ENCODE measurements at regions not wholly inside any gene's neighbourhood (a gene's known extent, or its start where the extent isn't known, plus 50 kb on each side); places are given as distances from the start of the nearest gene placed in this dataset.

DNA sequence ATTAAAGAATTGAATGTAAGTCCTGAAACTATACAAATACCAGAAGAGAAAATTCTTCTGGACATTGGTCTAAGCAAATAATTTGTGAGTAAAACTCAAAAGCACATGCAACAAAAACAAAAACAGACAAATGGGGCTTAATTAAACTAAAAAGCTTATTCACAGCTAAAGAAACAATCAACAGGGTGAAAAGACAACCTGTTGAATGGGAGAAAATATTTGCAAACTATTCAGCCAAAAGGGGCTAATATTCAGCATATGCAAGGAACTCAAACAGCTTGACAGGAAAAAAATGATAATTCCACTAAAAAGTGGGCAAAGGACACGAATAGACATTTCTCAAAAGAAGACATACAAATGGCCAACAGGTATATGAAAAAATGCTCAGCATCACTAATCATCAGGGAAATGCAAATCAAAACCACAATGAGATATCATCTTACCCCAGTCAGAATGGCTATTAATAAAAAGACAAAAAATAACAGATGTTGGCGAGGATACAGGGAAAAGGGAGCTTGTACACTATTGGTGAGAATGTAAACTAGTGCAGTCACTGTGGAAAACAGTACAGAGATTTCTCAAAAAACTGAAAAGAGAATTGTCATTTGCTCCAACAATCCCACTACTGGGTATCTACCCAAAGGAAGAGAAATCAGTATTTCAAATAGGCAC, 177.5 kb upstream of the RTL1 start:
- TF ChIP-seq POLR2AphosphoS5 (IDR thresholded peaks at IDR 0.05; ENCODE audit: low read depth, low read length): no peak
- TF ChIP-seq FOXP2 (optimal IDR thresholded peaks at IDR 0.05; ENCODE audit: borderline replicate concordance, extremely low read depth, extremely low read length, insufficient read depth): no peak
- TF ChIP-seq, protein P1, sequence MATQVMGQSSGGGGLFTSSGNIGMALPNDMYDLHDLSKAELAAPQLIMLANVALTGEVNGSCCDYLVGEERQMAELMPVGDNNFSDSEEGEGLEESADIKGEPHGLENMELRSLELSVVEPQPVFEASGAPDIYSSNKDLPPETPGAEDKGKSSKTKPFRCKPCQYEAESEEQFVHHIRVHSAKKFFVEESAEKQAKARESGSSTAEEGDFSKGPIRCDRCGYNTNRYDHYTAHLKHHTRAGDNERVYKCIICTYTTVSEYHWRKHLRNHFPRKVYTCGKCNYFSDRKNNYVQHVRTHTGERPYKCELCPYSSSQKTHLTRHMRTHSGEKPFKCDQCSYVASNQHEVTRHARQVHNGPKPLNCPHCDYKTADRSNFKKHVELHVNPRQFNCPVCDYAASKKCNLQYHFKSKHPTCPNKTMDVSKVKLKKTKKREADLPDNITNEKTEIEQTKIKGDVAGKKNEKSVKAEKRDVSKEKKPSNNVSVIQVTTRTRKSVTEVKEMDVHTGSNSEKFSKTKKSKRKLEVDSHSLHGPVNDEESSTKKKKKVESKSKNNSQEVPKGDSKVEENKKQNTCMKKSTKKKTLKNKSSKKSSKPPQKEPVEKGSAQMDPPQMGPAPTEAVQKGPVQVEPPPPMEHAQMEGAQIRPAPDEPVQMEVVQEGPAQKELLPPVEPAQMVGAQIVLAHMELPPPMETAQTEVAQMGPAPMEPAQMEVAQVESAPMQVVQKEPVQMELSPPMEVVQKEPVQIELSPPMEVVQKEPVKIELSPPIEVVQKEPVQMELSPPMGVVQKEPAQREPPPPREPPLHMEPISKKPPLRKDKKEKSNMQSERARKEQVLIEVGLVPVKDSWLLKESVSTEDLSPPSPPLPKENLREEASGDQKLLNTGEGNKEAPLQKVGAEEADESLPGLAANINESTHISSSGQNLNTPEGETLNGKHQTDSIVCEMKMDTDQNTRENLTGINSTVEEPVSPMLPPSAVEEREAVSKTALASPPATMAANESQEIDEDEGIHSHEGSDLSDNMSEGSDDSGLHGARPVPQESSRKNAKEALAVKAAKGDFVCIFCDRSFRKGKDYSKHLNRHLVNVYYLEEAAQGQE (IDR thresholded peaks at IDR 0.05; ENCODE audit: insufficient read depth in 1 of 2, low read depth in 2 of 2, low read length in 2 of 2): no peak
- no peak for TF ChIP-seq TAF1 (IDR thresholded peaks at IDR 0.05; ENCODE audit: borderline replicate concordance, insufficient read depth, low read length)
- TF ChIP-seq SIN3A (IDR thresholded peaks at IDR 0.05; ENCODE audit: borderline replicate concordance, insufficient read depth, low read length): no peak

DNA sequence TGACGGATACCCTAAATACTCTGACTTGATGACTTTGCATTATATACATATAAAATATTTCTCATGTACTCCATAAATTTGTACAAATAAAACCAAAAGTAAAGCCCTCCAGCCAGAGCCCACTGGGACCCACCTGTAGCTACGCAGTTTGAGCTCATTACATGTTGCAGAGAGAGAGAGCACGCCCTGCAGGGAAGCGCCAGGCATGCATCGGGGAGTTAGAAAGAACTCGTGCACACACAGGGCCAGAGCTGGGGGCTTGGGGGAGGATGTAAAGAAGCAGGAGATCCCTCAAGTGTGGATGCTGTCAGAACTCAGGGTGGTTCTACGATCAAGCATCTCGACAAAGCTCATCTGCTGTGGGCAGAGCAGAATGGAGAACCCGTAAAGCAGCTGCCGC, 178.5 kb upstream of the RTL1 start:
- TF ChIP-seq FOXP2 (optimal IDR thresholded peaks at IDR 0.05; ENCODE audit: borderline replicate concordance, extremely low read depth, extremely low read length, insufficient read depth) (no peak), SIN3A (IDR thresholded peaks at IDR 0.05; ENCODE audit: borderline replicate concordance, insufficient read depth, low read length) (no peak), TAF1 (IDR thresholded peaks at IDR 0.05; ENCODE audit: borderline replicate concordance, insufficient read depth, low read length) (no peak), POLR2AphosphoS5 (IDR thresholded peaks at IDR 0.05; ENCODE audit: low read depth, low read length) (no peak)
- TF ChIP-seq, protein P1 (IDR thresholded peaks at IDR 0.05; ENCODE audit: insufficient read depth in 1 of 2, low read depth in 2 of 2, low read length in 2 of 2): no peak

DNA sequence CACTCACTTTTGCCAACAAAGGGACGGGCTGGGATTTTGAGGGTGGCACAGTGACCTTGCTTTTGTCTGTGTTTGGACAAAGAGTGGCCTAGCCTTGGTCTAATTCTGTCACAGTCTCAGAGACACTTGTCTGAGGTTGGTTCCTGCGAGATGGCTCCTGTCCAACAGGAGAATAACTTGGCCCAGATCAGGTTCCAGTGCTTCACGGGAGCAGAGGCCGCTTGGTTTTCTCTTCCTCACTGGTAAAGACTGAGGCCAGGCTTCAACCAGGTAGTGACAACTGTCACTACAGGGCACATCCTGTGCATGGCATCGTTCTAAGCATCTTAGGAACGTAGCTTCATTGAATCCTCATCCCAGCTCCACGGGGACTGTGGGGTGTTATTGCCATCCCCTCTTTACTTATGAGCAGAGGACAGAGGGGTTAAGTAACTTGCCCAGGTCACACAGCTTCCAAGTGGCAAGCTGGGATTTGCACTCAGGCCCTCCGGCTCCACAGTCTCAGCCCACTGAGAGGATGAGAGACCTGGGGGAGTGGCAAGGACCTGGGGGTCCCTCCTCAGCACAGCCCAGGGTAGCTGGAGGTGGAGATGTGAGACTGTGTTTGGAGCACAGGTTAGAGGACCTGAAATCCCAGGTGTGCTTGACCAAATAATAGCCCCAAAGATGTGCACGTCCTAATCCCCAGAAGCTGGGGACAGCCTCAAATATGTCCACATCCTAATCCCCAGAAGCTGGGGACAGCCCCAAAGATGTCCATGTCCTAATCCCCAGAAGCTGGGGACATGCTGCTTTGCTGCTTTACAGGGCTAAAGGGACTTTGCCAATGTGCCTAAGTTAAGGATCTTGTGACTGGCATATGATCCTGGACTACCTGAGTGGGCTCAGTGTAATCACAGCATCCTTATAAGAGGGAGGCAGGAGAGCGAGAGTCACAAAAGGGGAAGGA, 179.2 kb upstream of the RTL1 start:
- TF ChIP-seq TAF1 (IDR thresholded peaks at IDR 0.05; ENCODE audit: borderline replicate concordance, insufficient read depth, low read length) (no peak), POLR2AphosphoS5 (IDR thresholded peaks at IDR 0.05; ENCODE audit: low read depth, low read length) (no peak), SIN3A (IDR thresholded peaks at IDR 0.05; ENCODE audit: borderline replicate concordance, insufficient read depth, low read length) (no peak), FOXP2 (optimal IDR thresholded peaks at IDR 0.05; ENCODE audit: borderline replicate concordance, extremely low read depth, extremely low read length, insufficient read depth) (no peak)
- TF ChIP-seq, protein P1 (IDR thresholded peaks at IDR 0.05; ENCODE audit: insufficient read depth in 1 of 2, low read depth in 2 of 2, low read length in 2 of 2): no peak

DNA sequence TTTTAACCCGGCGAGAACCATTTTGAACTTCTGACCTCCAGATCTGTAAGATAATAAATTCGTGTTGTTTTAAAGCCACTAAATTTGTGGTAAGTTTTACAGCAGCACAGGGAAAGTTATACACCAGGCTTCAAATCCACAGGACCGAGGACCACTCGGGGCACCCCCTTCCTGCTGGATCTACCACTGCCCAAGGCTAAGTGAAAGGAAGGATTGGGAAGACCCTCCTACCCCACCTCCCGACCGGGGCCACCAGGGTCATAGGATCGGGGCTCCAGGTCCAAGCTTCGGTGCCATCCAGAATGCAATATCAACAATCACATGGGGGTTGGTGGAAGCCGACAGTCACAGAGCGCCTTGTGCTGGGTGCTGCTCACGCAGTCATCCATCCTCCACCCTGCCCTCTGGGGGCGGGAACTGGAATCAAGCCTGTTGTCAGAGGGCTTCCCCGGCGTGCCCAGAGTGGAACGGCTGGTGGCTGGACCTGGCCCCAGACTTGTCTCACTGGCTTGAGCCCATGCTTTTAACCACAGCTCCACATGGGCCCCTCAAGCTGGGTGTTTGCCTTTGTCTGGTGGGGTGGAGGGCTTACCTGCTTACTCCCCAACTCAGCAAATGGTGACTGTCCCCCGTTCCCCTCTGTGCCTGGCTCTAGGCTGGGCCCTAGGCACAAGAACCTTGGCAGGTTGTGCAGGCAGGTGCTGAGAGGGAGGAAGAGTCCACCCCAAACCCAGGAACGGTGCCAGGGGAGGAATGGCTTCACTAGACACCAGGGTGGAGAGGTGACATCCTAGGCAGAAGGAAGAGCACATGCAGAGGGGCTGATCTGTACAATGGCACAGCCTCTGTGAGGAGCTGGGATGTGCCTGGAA, 180.3 kb upstream of the RTL1 start:
- TF ChIP-seq TAF1 (IDR thresholded peaks at IDR 0.05; ENCODE audit: borderline replicate concordance, insufficient read depth, low read length) (no peak), FOXP2 (optimal IDR thresholded peaks at IDR 0.05; ENCODE audit: borderline replicate concordance, extremely low read depth, extremely low read length, insufficient read depth) (no peak), POLR2AphosphoS5 (IDR thresholded peaks at IDR 0.05; ENCODE audit: low read depth, low read length) (no peak), SIN3A (IDR thresholded peaks at IDR 0.05; ENCODE audit: borderline replicate concordance, insufficient read depth, low read length) (no peak)
- TF ChIP-seq, protein P1 (IDR thresholded peaks at IDR 0.05; ENCODE audit: insufficient read depth in 1 of 2, low read depth in 2 of 2, low read length in 2 of 2): no peak

All from PFSK-1 (cell line).